ENCODE measurements at regions not wholly inside any gene's neighbourhood (a gene's known extent, or its start where the extent isn't known, plus 50 kb on each side); places are given as distances from the start of the nearest gene placed in this dataset.

- TF ChIP-seq ZC3H10 (CRISPR knock-in tag; IDR thresholded peaks at IDR 0.05) = no peak
- TF ChIP-seq ISL1 (CRISPR knock-in tag; IDR thresholded peaks at IDR 0.05) = no peak
- TF ChIP-seq ZNF70 (CRISPR knock-in tag; IDR thresholded peaks at IDR 0.05) = no peak
- TF ChIP-seq PPARA (CRISPR knock-in tag; IDR thresholded peaks at IDR 0.05; ENCODE audit: borderline replicate concordance) = no peak
- no peak for TF ChIP-seq CSDC2 (CRISPR knock-in tag; IDR thresholded peaks at IDR 0.05)
- TF ChIP-seq CREB5 (CRISPR knock-in tag; IDR thresholded peaks at IDR 0.05; ENCODE audit: low read depth) = no peak
- no peak for TF ChIP-seq TCF4 (CRISPR knock-in tag; IDR thresholded peaks at IDR 0.05; ENCODE audit: borderline replicate concordance)
- no peak for TF ChIP-seq TOX (CRISPR knock-in tag; IDR thresholded peaks at IDR 0.05; ENCODE audit: borderline replicate concordance)
- TF ChIP-seq ARNTL (CRISPR knock-in tag; IDR thresholded peaks at IDR 0.05; ENCODE audit: borderline replicate concordance, low read depth) = no peak
- ATAC-seq = peak; percentile 23; the same call in 1 of the 3 replicates
These were observed 194.4 kb downstream of the SLIT2 start for GRCh38 chr4:20445933-20446723.

GRCh38 chr4:20447103-20447502 lies 195.4 kb downstream of the SLIT2 start:
- no peak for TF ChIP-seq SNAI2 (CRISPR knock-in tag; IDR thresholded peaks at IDR 0.05)
- no peak for TF ChIP-seq TCF4 (CRISPR knock-in tag; IDR thresholded peaks at IDR 0.05; ENCODE audit: borderline replicate concordance)
- no peak for TF ChIP-seq CSRNP3 (CRISPR knock-in tag; IDR thresholded peaks at IDR 0.05)
- TF ChIP-seq PPARA (CRISPR knock-in tag; IDR thresholded peaks at IDR 0.05; ENCODE audit: borderline replicate concordance) = no peak
- TF ChIP-seq ESRRG (CRISPR knock-in tag; IDR thresholded peaks at IDR 0.05) = no peak
- no peak for TF ChIP-seq ISL1 (CRISPR knock-in tag; IDR thresholded peaks at IDR 0.05)
- TF ChIP-seq GLIS3 (CRISPR knock-in tag; IDR thresholded peaks at IDR 0.05) = no peak
- TF ChIP-seq, protein P1, sequence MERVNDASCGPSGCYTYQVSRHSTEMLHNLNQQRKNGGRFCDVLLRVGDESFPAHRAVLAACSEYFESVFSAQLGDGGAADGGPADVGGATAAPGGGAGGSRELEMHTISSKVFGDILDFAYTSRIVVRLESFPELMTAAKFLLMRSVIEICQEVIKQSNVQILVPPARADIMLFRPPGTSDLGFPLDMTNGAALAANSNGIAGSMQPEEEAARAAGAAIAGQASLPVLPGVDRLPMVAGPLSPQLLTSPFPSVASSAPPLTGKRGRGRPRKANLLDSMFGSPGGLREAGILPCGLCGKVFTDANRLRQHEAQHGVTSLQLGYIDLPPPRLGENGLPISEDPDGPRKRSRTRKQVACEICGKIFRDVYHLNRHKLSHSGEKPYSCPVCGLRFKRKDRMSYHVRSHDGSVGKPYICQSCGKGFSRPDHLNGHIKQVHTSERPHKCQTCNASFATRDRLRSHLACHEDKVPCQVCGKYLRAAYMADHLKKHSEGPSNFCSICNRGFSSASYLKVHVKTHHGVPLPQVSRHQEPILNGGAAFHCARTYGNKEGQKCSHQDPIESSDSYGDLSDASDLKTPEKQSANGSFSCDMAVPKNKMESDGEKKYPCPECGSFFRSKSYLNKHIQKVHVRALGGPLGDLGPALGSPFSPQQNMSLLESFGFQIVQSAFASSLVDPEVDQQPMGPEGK (CRISPR knock-in tag; IDR thresholded peaks at IDR 0.05; ENCODE audit: borderline replicate concordance) = no peak
- no peak for TF ChIP-seq TOX (CRISPR knock-in tag; IDR thresholded peaks at IDR 0.05; ENCODE audit: borderline replicate concordance)
- no peak for TF ChIP-seq OSR1 (CRISPR knock-in tag; IDR thresholded peaks at IDR 0.05)
- no peak for TF ChIP-seq ZFP30 (CRISPR knock-in tag; IDR thresholded peaks at IDR 0.05)
- no peak for TF ChIP-seq TSHZ2 (CRISPR knock-in tag; IDR thresholded peaks at IDR 0.05)
- no peak for TF ChIP-seq ARNTL (CRISPR knock-in tag; IDR thresholded peaks at IDR 0.05; ENCODE audit: borderline replicate concordance, low read depth)
- TF ChIP-seq CSDC2 (CRISPR knock-in tag; IDR thresholded peaks at IDR 0.05) = no peak
- no peak for ATAC-seq

GRCh38 chr4:20451986-20452385 lies 200.3 kb downstream of the SLIT2 start:
- no peak for ATAC-seq
- TF ChIP-seq TCF4 (CRISPR knock-in tag; IDR thresholded peaks at IDR 0.05; ENCODE audit: borderline replicate concordance) (no peak), TOX (CRISPR knock-in tag; IDR thresholded peaks at IDR 0.05; ENCODE audit: borderline replicate concordance) (no peak), CREB5 (CRISPR knock-in tag; IDR thresholded peaks at IDR 0.05; ENCODE audit: low read depth) (no peak), SNAI2 (CRISPR knock-in tag; IDR thresholded peaks at IDR 0.05) (no peak)

DNA sequence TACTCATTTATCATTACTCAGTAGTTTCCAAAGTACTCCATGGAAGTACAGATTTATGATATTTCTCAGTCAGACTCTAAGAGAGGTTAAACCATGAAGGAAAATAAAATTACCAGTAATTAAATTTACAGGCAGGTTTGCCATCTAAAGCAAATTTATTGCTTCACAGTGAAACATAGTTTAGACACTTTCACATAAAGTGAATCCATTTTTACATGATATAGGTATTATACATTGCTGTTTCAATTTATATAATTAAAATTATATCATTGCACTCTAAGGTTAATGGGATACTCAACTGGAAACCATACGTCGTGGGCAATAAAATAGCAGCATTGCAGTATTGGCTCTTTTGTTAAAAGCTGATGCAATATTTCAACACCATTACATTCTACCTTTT lies 202.8 kb downstream of the SLIT2 start:
- no peak for ATAC-seq
- TF ChIP-seq CSDC2 (CRISPR knock-in tag; IDR thresholded peaks at IDR 0.05) (no peak), RARB (CRISPR knock-in tag; IDR thresholded peaks at IDR 0.05) (no peak), ISL1 (CRISPR knock-in tag; IDR thresholded peaks at IDR 0.05) (peak; percentile 46), ZFP3 (CRISPR knock-in tag; IDR thresholded peaks at IDR 0.05) (no peak), ZFP30 (CRISPR knock-in tag; IDR thresholded peaks at IDR 0.05) (no peak), ZC3H10 (CRISPR knock-in tag; IDR thresholded peaks at IDR 0.05) (peak; percentile 63; the same call in 1 of the 2 replicates)
- TF ChIP-seq, protein P2, sequence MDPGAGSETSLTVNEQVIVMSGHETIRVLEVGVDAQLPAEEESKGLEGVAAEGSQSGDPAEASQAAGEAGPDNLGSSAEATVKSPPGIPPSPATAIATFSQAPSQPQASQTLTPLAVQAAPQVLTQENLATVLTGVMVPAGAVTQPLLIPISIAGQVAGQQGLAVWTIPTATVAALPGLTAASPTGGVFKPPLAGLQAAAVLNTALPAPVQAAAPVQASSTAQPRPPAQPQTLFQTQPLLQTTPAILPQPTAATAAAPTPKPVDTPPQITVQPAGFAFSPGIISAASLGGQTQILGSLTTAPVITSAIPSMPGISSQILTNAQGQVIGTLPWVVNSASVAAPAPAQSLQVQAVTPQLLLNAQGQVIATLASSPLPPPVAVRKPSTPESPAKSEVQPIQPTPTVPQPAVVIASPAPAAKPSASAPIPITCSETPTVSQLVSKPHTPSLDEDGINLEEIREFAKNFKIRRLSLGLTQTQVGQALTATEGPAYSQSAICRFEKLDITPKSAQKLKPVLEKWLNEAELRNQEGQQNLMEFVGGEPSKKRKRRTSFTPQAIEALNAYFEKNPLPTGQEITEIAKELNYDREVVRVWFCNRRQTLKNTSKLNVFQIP (CRISPR knock-in tag; IDR thresholded peaks at IDR 0.05; ENCODE audit: borderline replicate concordance, low read depth) = no peak
- TF ChIP-seq, protein P1 (CRISPR knock-in tag; IDR thresholded peaks at IDR 0.05; ENCODE audit: borderline replicate concordance) = no peak
